ENCODE measurements at regions not wholly inside any gene's neighbourhood (a gene's known extent, or its start where the extent isn't known, plus 50 kb on each side); places are given as distances from the start of the nearest gene placed in this dataset.

- WGBS: 85% methylated on average over 2 of the region's 2 CpGs
- Histone ChIP-seq H3K4me1 (ENCODE audit: insufficient read depth) (no peaks in the 10 kb centered on the region), H3K27ac (ENCODE audit: low read depth) (no peak overlapping the region), H3K4me3 (ENCODE audit: low read depth, low read length) (no peak overlapping the region), H3K36me3 (ENCODE audit: insufficient read depth) (no peaks in the 10 kb centered on the region)
- DNase-seq (ENCODE audit: extremely low spot score): no peak
These were observed 267.2 kb downstream of the EPHA4 start for GRCh38 chr2:221304916-221305315.

DNA sequence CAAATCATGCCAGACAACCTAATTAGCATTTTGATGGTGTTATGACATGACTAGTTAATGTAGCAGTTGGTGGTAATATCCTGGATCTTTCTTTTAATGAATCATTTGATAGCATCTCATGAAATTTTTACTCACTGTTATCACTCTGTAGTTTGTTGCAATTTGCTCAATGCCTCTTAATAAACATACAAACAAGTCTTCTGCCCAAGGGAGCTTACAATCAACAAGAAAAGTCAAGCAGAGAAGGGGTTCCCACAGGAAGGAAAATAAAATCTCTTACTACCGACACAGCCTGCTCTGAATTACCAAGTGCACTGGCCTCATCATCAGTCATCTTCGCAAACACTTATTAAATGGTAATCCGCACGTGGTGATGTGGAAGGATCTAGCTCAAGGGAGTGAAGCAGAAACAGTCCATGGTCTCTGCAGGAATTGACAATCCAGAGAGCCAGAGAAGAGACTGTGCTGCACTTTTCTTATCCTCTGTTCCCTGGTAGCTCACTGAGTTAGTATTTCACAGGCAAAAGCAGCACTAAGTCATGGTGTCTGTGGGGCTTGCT is 263.5 kb downstream of the EPHA4 start:
- 77% methylated on average over 4 of the region's 4 CpGs for WGBS
- Histone ChIP-seq H3K4me3 (ENCODE audit: low read depth, low read length) (no peak overlapping the region), H3K27ac (ENCODE audit: low read depth) (no peak overlapping the region), H3K36me3 (ENCODE audit: insufficient read depth) (no peaks in the 10 kb centered on the region), H3K4me1 (ENCODE audit: insufficient read depth) (no peaks in the 10 kb centered on the region)
- DNase-seq (ENCODE audit: extremely low spot score): no peak

DNA sequence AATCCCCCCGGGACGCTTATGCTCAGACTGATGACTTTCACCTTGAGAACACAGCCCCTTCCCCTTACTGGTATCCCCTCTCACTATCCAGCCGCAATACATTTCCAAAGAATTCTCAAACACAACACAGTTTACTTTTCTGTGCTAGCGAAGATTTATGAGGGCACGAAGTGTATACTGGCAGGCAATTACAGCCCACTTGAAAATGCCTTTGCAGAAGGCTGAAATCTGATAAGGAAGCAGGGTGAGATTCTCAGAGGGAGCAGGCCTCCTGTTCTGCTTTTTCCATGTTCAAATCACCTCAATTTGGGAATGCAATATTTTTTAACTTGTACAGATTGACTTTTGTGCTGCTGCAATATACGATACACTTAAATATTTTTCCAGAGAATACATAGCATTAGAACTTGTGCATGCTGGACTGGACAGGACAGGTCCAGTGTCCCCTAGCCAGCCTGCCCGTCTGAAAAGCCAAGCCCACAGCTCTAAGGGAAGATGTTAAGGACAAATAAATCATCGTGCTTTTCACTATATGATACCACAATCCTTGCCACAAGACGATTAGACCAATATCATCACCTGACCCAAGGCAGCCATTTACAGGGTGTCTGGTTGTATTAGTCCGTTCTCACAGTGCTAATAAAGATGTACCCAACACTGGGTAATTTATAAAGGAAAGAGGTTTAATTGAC is 262.1 kb downstream of the EPHA4 start:
- 81% methylated on average over 10 of the region's 10 CpGs for WGBS

GRCh38 chr2:221310730-221311129 is 261.4 kb downstream of the EPHA4 start:
- Histone ChIP-seq H3K4me3 (ENCODE audit: low read depth, low read length) (no peak overlapping the region), H3K27ac (ENCODE audit: low read depth) (no peak overlapping the region), H3K36me3 (ENCODE audit: insufficient read depth) (no peaks in the 10 kb centered on the region), H3K4me1 (ENCODE audit: insufficient read depth) (no peaks in the 10 kb centered on the region)
- WGBS: 89% methylated on average over 1 of the region's 1 CpG
- DNase-seq (ENCODE audit: extremely low spot score): no peak

More for the DNA sequence above, 262.1 kb downstream of the EPHA4 start:
- Histone ChIP-seq H3K4me1 (ENCODE audit: insufficient read depth) (no peaks in the 10 kb centered on the region), H3K4me3 (ENCODE audit: low read depth, low read length) (no peak overlapping the region), H3K27ac (ENCODE audit: low read depth) (no peak overlapping the region), H3K36me3 (ENCODE audit: insufficient read depth) (no peaks in the 10 kb centered on the region)
- DNase-seq (ENCODE audit: extremely low spot score): no peak

GRCh38 chr2:221312634-221313033 is 259.5 kb downstream of the EPHA4 start:
- Histone ChIP-seq H3K4me1 (ENCODE audit: insufficient read depth) (no peaks in the 10 kb centered on the region), H3K27ac (ENCODE audit: low read depth) (no peak overlapping the region), H3K4me3 (ENCODE audit: low read depth, low read length) (no peak overlapping the region), H3K36me3 (ENCODE audit: insufficient read depth) (no peaks in the 10 kb centered on the region)
- DNase-seq (ENCODE audit: extremely low spot score): no peak

DNA sequence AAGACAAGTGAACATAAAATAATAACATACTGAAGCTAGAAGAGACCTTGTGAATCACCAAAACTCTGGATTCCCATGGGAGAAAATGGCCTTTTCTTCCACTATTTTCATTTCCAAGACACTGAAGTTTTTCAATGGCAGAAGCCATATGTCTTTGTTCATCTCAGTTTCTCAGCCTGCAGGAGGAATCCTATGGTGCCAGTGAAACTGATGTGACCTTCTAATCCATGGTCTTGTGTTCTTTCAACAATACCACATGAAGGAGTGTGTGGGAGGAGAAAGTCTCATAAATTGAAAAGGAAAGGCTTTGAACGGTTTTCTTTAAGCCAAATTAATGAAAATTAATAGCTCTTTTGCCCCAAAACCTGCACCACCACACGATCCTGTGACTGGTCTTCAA is 257.3 kb downstream of the EPHA4 start:
- no peak overlapping the region for H3K27ac ChIP-seq (ENCODE audit: low read depth)
- H3K36me3 ChIP-seq (ENCODE audit: insufficient read depth): no peaks in the 10 kb centered on the region
- H3K4me1 ChIP-seq (ENCODE audit: insufficient read depth): no peaks in the 10 kb centered on the region
- DNase-seq (ENCODE audit: extremely low spot score): no peak
- no peak overlapping the region for H3K4me3 ChIP-seq (ENCODE audit: low read depth, low read length)
- WGBS: 65% methylated on average over 2 of the region's 2 CpGs

DNA sequence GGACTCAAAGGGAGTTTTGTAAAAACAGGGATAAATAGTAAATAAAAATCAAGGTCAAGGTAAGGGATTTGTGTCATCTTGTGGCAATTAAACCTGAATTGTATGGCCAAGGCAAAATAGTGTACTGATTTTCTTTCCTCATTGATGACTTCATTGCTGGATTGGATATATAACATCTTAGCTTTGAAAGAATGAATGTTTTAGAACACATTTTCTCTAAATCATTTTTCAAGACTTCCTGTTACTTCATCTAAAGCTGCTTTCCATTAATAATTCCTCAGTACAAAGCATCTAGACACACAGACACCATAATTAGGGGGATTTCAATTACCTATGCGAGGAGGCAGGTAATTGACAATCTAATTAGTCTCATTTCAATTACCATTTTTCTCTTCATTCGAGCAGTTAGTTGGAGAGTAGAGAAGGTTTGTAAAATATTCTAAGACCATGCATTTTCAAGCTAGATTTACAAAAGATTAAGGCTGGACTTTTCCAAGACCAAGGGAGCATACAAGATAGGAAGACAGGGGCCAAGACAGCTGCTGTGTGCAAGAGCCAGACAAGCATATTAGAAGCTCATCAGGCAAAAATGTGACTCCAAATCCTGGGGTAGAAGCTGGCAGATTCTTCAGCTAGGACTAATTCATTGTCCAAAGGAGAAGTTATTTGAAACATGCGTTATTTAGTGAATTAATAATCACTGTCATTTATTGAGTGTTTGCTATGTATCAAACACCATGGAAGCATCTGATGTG is 253.6 kb downstream of the EPHA4 start:
- Histone ChIP-seq H3K36me3 (ENCODE audit: insufficient read depth) (no peaks in the 10 kb centered on the region), H3K27ac (ENCODE audit: low read depth) (no peak overlapping the region), H3K4me3 (ENCODE audit: low read depth, low read length) (no peak overlapping the region), H3K4me1 (ENCODE audit: insufficient read depth) (no peaks in the 10 kb centered on the region)
- WGBS: 66% methylated on average over 3 of the region's 3 CpGs
- no peak for DNase-seq (ENCODE audit: extremely low spot score)

- no peak overlapping the region for H3K27ac ChIP-seq (ENCODE audit: low read depth)
- no peak overlapping the region for H3K4me3 ChIP-seq (ENCODE audit: low read depth, low read length)
- 82% methylated on average over 5 of the region's 5 CpGs for WGBS
- no peaks in the 10 kb centered on the region for H3K4me1 ChIP-seq (ENCODE audit: insufficient read depth)
- no peaks in the 10 kb centered on the region for H3K36me3 ChIP-seq (ENCODE audit: insufficient read depth)
- no peak for DNase-seq (ENCODE audit: extremely low spot score)
These were observed 249.4 kb downstream of the EPHA4 start for GRCh38 chr2:221322741-221323140.

DNA sequence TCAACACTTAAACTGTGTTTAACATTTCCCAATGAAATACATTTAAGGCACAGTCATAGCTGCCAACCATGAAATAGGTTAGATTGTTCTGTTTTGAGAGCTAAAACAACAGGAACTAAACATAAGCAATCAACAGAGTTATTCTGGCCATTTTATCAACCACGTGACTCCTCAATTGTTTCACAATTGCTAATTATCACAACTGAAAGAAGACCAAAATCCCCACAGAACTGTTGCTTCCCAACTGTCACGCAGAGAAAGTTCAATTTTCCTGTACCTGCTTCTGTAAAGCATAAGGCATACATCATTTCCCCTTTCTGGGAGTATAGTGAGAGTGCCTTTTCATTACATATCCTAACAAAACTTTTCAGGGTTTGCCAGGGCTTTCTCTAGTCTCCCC is 248.6 kb downstream of the EPHA4 start:
- no peak for DNase-seq (ENCODE audit: extremely low spot score)
- Histone ChIP-seq H3K27ac (ENCODE audit: low read depth) (no peak overlapping the region), H3K4me3 (ENCODE audit: low read depth, low read length) (no peak overlapping the region), H3K36me3 (ENCODE audit: insufficient read depth) (no peaks in the 10 kb centered on the region), H3K4me1 (ENCODE audit: insufficient read depth) (no peaks in the 10 kb centered on the region)
- 70% methylated on average over 2 of the region's 2 CpGs for WGBS

DNA sequence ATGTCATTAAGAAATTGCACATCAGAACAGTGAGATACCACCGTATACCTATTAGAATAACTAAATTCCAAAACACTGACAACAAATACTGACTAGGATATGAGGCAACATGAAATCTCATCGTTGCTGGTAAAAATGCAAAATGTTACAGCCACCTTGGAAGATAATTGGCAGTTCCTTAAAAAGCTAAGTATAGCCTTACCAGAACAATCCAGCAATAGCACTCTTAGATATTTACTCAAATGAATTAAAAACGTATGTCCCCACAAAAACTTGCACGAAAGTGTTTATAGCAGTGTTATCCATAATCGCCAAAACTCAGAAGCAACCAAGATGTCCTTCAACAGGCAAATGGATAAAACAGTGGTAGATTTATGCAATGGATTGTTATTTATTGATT is 241.7 kb downstream of the EPHA4 start:
- 73% methylated on average over 5 of the region's 5 CpGs for WGBS
- Histone ChIP-seq H3K36me3 (ENCODE audit: insufficient read depth) (no peaks in the 10 kb centered on the region), H3K4me3 (ENCODE audit: low read depth, low read length) (no peak overlapping the region), H3K27ac (ENCODE audit: low read depth) (no peak overlapping the region), H3K4me1 (ENCODE audit: insufficient read depth) (no peaks in the 10 kb centered on the region)
- DNase-seq (ENCODE audit: extremely low spot score): no peak

DNA sequence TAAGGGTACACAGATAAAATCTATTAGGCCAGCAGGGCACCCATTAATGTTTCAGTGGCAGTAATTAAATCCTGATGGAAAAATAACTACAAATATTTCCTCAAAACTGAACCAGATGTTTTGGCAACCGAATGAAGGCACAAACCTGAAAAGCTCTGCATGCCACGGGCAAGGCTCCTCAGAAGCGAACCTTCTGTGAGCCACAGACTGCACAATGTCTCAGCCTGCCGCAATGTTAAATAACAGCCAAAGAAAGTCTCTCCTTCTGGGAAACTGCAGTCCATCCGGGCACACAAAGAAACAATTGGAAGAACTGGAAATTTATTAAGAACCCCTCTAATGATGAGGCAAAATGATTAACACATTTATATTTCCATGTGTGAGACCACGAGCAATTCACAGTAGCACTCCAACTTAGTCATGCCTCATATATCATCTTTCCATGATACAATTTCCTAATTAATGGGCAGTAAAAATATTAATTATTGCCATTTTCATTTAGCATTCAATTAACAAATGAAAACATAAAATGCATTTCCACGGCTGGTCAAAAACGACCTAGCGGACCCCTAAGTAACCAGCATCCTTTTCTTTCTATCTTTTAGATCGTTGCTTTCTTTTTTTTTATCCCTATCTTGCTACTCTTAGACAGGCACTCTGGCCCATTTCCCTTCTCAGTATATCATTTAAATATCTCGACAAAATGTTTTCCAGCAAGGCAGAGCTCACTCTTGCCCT is 237.5 kb downstream of the EPHA4 start:
- Histone ChIP-seq H3K4me3 (ENCODE audit: low read depth, low read length) (no peak overlapping the region), H3K4me1 (ENCODE audit: insufficient read depth) (no peaks in the 10 kb centered on the region), H3K27ac (ENCODE audit: low read depth) (no peak overlapping the region), H3K36me3 (ENCODE audit: insufficient read depth) (no peaks in the 10 kb centered on the region)
- WGBS: 73% methylated on average over 11 of the region's 11 CpGs
- DNase-seq (ENCODE audit: extremely low spot score): no peak

- 66% methylated on average over 12 of the region's 12 CpGs for WGBS
- H3K4me3 ChIP-seq (ENCODE audit: low read depth, low read length): no peak overlapping the region
- H3K27ac ChIP-seq (ENCODE audit: low read depth): no peak overlapping the region
- no peaks in the 10 kb centered on the region for H3K4me1 ChIP-seq (ENCODE audit: insufficient read depth)
- H3K36me3 ChIP-seq (ENCODE audit: insufficient read depth): no peaks in the 10 kb centered on the region
- DNase-seq (ENCODE audit: extremely low spot score): no peak
These were observed 236.8 kb downstream of the EPHA4 start for GRCh38 chr2:221335219-221335752.

DNA sequence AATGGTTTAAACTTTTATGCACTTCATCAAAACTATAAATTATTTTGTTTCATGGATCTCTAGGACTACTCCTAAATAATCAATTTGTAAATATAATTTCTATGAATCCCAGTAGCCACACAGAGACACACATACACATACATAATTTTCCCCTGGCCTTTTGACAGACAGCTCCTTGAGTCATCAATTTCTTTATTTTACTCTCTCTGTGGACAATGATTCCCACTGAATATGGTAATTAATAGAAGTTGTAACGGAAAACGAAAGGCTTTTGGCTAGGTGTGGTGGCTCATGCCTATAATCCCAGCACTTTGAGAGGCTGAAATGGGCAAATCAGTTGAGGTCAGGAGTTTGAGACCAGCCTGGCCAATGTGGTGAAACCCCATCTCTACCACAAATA is 235.1 kb downstream of the EPHA4 start:
- WGBS: 95% methylated on average over 2 of the region's 2 CpGs
- Histone ChIP-seq H3K27ac (ENCODE audit: low read depth) (no peak overlapping the region), H3K36me3 (ENCODE audit: insufficient read depth) (no peaks in the 10 kb centered on the region), H3K4me1 (ENCODE audit: insufficient read depth) (no peaks in the 10 kb centered on the region), H3K4me3 (ENCODE audit: low read depth, low read length) (no peak overlapping the region)
- DNase-seq (ENCODE audit: extremely low spot score): no peak
